ENCODE measurements at regions not wholly inside any gene's neighbourhood (a gene's known extent, or its start where the extent isn't known, plus 50 kb on each side); places are given as distances from the start of the nearest gene placed in this dataset.
"Not testable (repeated sequence)": the region's sequence is repeated elsewhere in the genome, so short reads cannot be mapped to it uniquely, and the experiment has no call there.

GRCh38 chr22:11594552-11594951 is 3933.4 kb upstream of the OR11H1 start:
- not testable (repeated sequence) for TF ChIP-seq EP300, POLR2AphosphoS5, CTCF (IDR thresholded peaks at IDR 0.05)

Data from esophagus muscularis mucosa (tissue), 4 donors.